ENCODE measurements at regions not wholly inside any gene's neighbourhood (a gene's known extent, or its start where the extent isn't known, plus 50 kb on each side); places are given as distances from the start of the nearest gene placed in this dataset.

GRCh38 chr10:124160176-124160575, 66.8 kb upstream of the CHST15 start:
- Histone ChIP-seq H3K27ac (no peak overlapping the region), H3K4me3 (no peak overlapping the region)
- no peak for DNase-seq (ENCODE audit: low spot score)
- TF ChIP-seq CTCF (IDR thresholded peaks at IDR 0.05) = no peak

- DNase-seq (ENCODE audit: low spot score) = no peak
- TF ChIP-seq CTCF (IDR thresholded peaks at IDR 0.05) = no peak
- Histone ChIP-seq H3K4me3 (no peak overlapping the region), H3K27ac (no peak overlapping the region)
Observed at GRCh38 chr10:124159153-124159552, 65.8 kb upstream of the CHST15 start.

- DNase-seq (ENCODE audit: low spot score) = no peak
- no peak for TF ChIP-seq CTCF (IDR thresholded peaks at IDR 0.05)
- Histone ChIP-seq H3K27ac (no peak overlapping the region), H3K4me3 (no peak overlapping the region)
Observed at GRCh38 chr10:124158592-124158991, 65.2 kb upstream of the CHST15 start.

GRCh38 chr10:124157271-124157681, 63.9 kb upstream of the CHST15 start:
- TF ChIP-seq CTCF (IDR thresholded peaks at IDR 0.05) = no peak
- peak overlapping the region; percentile 53 to 88 for H3K27ac ChIP-seq

GRCh38 chr10:124156524-124157260, 63.3 kb upstream of the CHST15 start:
- H3K27ac ChIP-seq = peak overlapping the region; percentile 53 to 88
- H3K4me3 ChIP-seq = no peak overlapping the region
- TF ChIP-seq CTCF (IDR thresholded peaks at IDR 0.05) = no peak
- DNase-seq (ENCODE audit: low spot score) = no peak

More at GRCh38 chr10:124157271-124157681, 63.9 kb upstream of the CHST15 start:
- no peak overlapping the region for H3K4me3 ChIP-seq
- no peak for DNase-seq (ENCODE audit: low spot score)

- Histone ChIP-seq H3K27ac (peak overlapping the region; percentile 53 to 88), H3K4me3 (no peak overlapping the region)
- TF ChIP-seq CTCF (IDR thresholded peaks at IDR 0.05) = no peak
- DNase-seq (ENCODE audit: low spot score) = no peak
Observed at GRCh38 chr10:124155781-124156435, 62.5 kb upstream of the CHST15 start.

Measured in coronary artery (tissue), 2 donors.